ENCODE measurements at regions not wholly inside any gene's neighbourhood (a gene's known extent, or its start where the extent isn't known, plus 50 kb on each side); places are given as distances from the start of the nearest gene placed in this dataset.

GRCh38 chr11:106496677-106497076 is 419.2 kb downstream of the AASDHPPT start:
- no peak for TF ChIP-seq CTCF (conservative IDR thresholded peaks at IDR 0.05)

More at GRCh38 chr11:106496677-106497076, 419.2 kb downstream of the AASDHPPT start:
- 100% methylated on average over 1 of the region's 2 CpGs for WGBS (ENCODE audit: extremely low coverage, insufficient read length, low lambda C conversion rate)
- H3T11ph ChIP-seq (ENCODE audit: low read length) = no peak overlapping the region
- no peak overlapping the region for H2BK15ac ChIP-seq (ENCODE audit: low read depth, low read length)
- no peaks in the 10 kb centered on the region for H3K27me3 ChIP-seq (ENCODE audit: insufficient read depth, low read length)
- no peak overlapping the region for H3K27ac ChIP-seq (ENCODE audit: insufficient read length, low read depth, low read length)
- H3K9me3 Mint-ChIP-seq = no peaks in the 10 kb centered on the region; a peak in 1 of 5 replicates
- H3K4ac ChIP-seq (ENCODE audit: low read depth, low read length) = no peak overlapping the region
- H3K4me1 ChIP-seq (ENCODE audit: insufficient read depth, low read length) = no peaks in the 10 kb centered on the region
- H4K8ac ChIP-seq (replicated peaks; ENCODE audit: insufficient read length, low read depth, low read length) = no peak overlapping the region
- no peaks in the 10 kb centered on the region for H3K79me2 ChIP-seq (ENCODE audit: insufficient read depth, low read length)
- H3K9me3 ChIP-seq (ENCODE audit: control insufficient read depth, low read depth, low read length) = no peaks in the 10 kb centered on the region
- no peak overlapping the region for H3K56ac ChIP-seq (ENCODE audit: insufficient read length, low read depth, low read length)
- no peaks in the 10 kb centered on the region for H3K23me2 ChIP-seq (ENCODE audit: insufficient read length, low read depth, low read length, poor library complexity, severe bottlenecking)
- no peak overlapping the region for H3K27ac Mint-ChIP-seq
- DNase-seq = no peak
- H3K9ac ChIP-seq (ENCODE audit: extremely low read depth, insufficient read length, low read length) = no peak overlapping the region
- H4K91ac ChIP-seq (ENCODE audit: insufficient read length, low read depth, low read length) = no peak overlapping the region
- no peak overlapping the region for H4K5ac ChIP-seq (ENCODE audit: insufficient read length, low read depth, low read length)
- no peak overlapping the region for H2BK12ac ChIP-seq (ENCODE audit: insufficient read length, low read depth, low read length)
- no peaks in the 10 kb centered on the region for H3K36me3 Mint-ChIP-seq (ENCODE audit: insufficient read depth in 1 of 3, low read depth in 3 of 3)
- no peak overlapping the region for H2AFZ ChIP-seq (ENCODE audit: low read length)
- H2BK20ac ChIP-seq (ENCODE audit: low read depth, low read length, poor library complexity, severe bottlenecking) = no peak overlapping the region
- no peak overlapping the region for H3K4me3 Mint-ChIP-seq
- H3K4me2 ChIP-seq (ENCODE audit: insufficient read depth, insufficient read length, low read length) = no peak overlapping the region
- H3K4me1 Mint-ChIP-seq = no peaks in the 10 kb centered on the region
- no peak overlapping the region for H2AK5ac ChIP-seq (ENCODE audit: insufficient read length, low read length)
- no peak overlapping the region for H3K14ac ChIP-seq (ENCODE audit: insufficient read depth, low read length)
- no peak overlapping the region for H3K18ac ChIP-seq (ENCODE audit: insufficient read length, low read depth, low read length)
- no peak overlapping the region for H3K23ac ChIP-seq (ENCODE audit: insufficient read length, low read depth, low read length)
- no peak overlapping the region for H2BK5ac ChIP-seq (ENCODE audit: insufficient read length, low read length)
- no peaks in the 10 kb centered on the region for H3K27me3 Mint-ChIP-seq (ENCODE audit: low read depth)
- no peaks in the 10 kb centered on the region for H4K20me1 ChIP-seq (ENCODE audit: control insufficient read depth, insufficient read depth, insufficient read length)
- H3K79me1 ChIP-seq (ENCODE audit: insufficient read depth, low read depth, low read length, poor library complexity, severe bottlenecking) = no peaks in the 10 kb centered on the region
- no peak overlapping the region for H2BK120ac ChIP-seq (ENCODE audit: low read depth, low read length, poor library complexity, severe bottlenecking)

All from H9 (cell line).